GM21723 (cell line): ENCODE measurements at regions not wholly inside any gene's neighbourhood (a gene's known extent, or its start where the extent isn't known, plus 50 kb on each side); places are given as distances from the start of the nearest gene placed in this dataset.
"Not testable (repeated sequence)": the region's sequence is repeated elsewhere in the genome, so short reads cannot be mapped to it uniquely, and the experiment has no call there.

Experiments used
- ATAC-seq: cut with Tn5 transposase; IDR thresholded peaks from one replicate; pipeline ENCODE4 v1.9.1; 2021; ENCODE audit warnings: mild to moderate bottlenecking, moderate library complexity; ENCODE audit not compliant: unreplicated experiment

- no peak for ATAC-seq
Measured at GRCh38 chr11:98720951-98721350, 299.8 kb upstream of the CNTN5 start.

- no peak for ATAC-seq
Measured at GRCh38 chr11:98725471-98725870, 295.3 kb upstream of the CNTN5 start.

GRCh38 chr11:98728421-98728820, 292.3 kb upstream of the CNTN5 start:
- no peak for ATAC-seq

GRCh38 chr11:98729118-98729517, 291.6 kb upstream of the CNTN5 start:
- ATAC-seq: no peak

- no peak for ATAC-seq
Measured at GRCh38 chr11:98732947-98733346, 287.8 kb upstream of the CNTN5 start.

GRCh38 chr11:98733378-98733777, 287.4 kb upstream of the CNTN5 start:
- ATAC-seq: not testable (repeated sequence)

GRCh38 chr11:98734686-98735085, 286.1 kb upstream of the CNTN5 start:
- ATAC-seq: no peak

- ATAC-seq: no peak
Measured at GRCh38 chr11:98736833-98737232, 283.9 kb upstream of the CNTN5 start.

- ATAC-seq: no peak
Measured at GRCh38 chr11:98740321-98740720, 280.4 kb upstream of the CNTN5 start.

- not testable (repeated sequence) for ATAC-seq
Measured at GRCh38 chr11:98763446-98763845, 257.3 kb upstream of the CNTN5 start.

GRCh38 chr11:98766903-98767302, 253.8 kb upstream of the CNTN5 start:
- no peak for ATAC-seq

- ATAC-seq: not testable (repeated sequence)
Measured at GRCh38 chr11:98770046-98770445, 250.7 kb upstream of the CNTN5 start.

GRCh38 chr11:98771791-98772190, 249.0 kb upstream of the CNTN5 start:
- ATAC-seq: no peak

GRCh38 chr11:98772893-98773292, 247.9 kb upstream of the CNTN5 start:
- ATAC-seq: no peak

GRCh38 chr11:98793276-98793675, 227.5 kb upstream of the CNTN5 start:
- ATAC-seq: no peak

GRCh38 chr11:98798333-98798732, 222.4 kb upstream of the CNTN5 start:
- ATAC-seq: no peak

GRCh38 chr11:98800696-98801095, 220.1 kb upstream of the CNTN5 start:
- no peak for ATAC-seq

GRCh38 chr11:98828986-98829708, 191.6 kb upstream of the CNTN5 start:
- ATAC-seq: no peak

GRCh38 chr11:98829971-98830370, 190.8 kb upstream of the CNTN5 start:
- ATAC-seq: no peak

- ATAC-seq: no peak
Measured at GRCh38 chr11:98834776-98835175, 186.0 kb upstream of the CNTN5 start.

- ATAC-seq: no peak
Measured at GRCh38 chr11:98835335-98835734, 185.4 kb upstream of the CNTN5 start.

GRCh38 chr11:98836156-98836555, 184.6 kb upstream of the CNTN5 start:
- ATAC-seq: no peak

GRCh38 chr11:98842187-98842586, 178.6 kb upstream of the CNTN5 start:
- no peak for ATAC-seq
